T-helper 1 cell treated with Interleukin-12 subunit alpha and Interleukin-12 subunit beta and Interleukin-4 antibody, amounts not matched to agents 30 μg/mL and 1 μg/mL, for 36 hours (primary cell): ENCODE measurements at regions not wholly inside any gene's neighbourhood (a gene's known extent, or its start where the extent isn't known, plus 50 kb on each side); places are given as distances from the start of the nearest gene placed in this dataset.

Experiments used
- H3K27ac Mint-ChIP-seq: one replicate; pipeline ENCODE4 v1.8.0; 2021; ENCODE audit warnings: mild to moderate bottlenecking, mixed read lengths
- H3K27me3 Mint-ChIP-seq: one replicate; pipeline ENCODE4 v1.8.0; 2021; ENCODE audit warnings: low read depth, mixed read lengths
- H3K36me3 Mint-ChIP-seq: one replicate; pipeline ENCODE4 v1.8.0; 2021; ENCODE audit warnings: low read depth, mixed read lengths
- H3K4me1 Mint-ChIP-seq: one replicate; pipeline ENCODE4 v1.8.0; 2021; ENCODE audit warnings: low read depth, mixed read lengths
- H3K4me3 Mint-ChIP-seq: one replicate; pipeline ENCODE4 v1.8.0; 2021; ENCODE audit warnings: mild to moderate bottlenecking, moderate library complexity, mixed read lengths
- H3K9me3 Mint-ChIP-seq: one replicate; pipeline ENCODE4 v1.8.0; 2021; ENCODE audit warnings: mixed read lengths

DNA sequence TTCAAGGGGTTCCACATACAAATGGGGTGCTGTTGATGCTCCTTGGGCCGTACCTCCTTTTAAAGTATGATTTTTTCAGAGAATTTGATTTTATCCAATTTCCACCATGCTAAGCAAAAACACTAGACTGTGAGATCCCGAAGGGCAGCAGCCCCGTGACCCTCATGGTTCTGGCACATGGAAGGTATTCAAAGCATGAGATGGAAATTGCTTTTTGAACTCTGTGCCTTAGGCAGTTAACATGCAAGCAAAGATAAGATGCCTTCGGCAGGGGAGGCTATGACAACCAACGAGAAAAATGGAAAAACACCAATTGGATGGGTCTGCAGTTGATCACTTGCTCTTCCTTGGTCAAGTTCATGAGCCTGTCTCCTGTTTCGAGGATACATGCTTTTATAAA, 120.8 kb upstream of the DIO3 start:
- Mint-ChIP-seq H3K9me3 (peaks cover 8% of the 10 kb centered on the region), H3K27me3 (peaks cover 87% of the 10 kb centered on the region), H3K36me3 (no peaks in the 10 kb centered on the region), H3K4me3 (no peak overlapping the region), H3K4me1 (peaks cover 14% of the 10 kb centered on the region), H3K27ac (no peak overlapping the region)

DNA sequence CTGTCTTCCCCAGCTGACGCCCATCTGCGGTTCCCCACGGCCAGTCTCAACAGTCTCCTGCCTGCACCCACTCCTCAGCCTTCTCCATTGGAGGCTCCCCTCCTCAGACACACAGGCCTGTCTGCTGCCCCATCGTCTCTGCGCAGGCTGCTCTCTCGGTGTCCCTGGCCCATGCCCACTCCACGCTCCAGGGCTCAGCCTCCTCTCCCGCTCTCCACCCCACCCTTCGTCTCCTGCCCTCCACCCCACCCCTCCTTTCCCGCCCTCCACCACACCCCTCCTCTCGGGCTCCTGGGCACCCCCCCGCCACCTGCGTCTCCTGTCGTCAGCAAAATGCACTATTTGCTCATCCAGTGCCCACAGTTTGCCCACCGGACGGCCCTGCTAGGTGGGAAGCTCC, 119.6 kb upstream of the DIO3 start:
- Mint-ChIP-seq H3K4me1 (peaks cover 14% of the 10 kb centered on the region), H3K9me3 (peaks cover 8% of the 10 kb centered on the region), H3K4me3 (no peak overlapping the region), H3K27ac (no peak overlapping the region), H3K27me3 (peaks cover 87% of the 10 kb centered on the region), H3K36me3 (no peaks in the 10 kb centered on the region)

DNA sequence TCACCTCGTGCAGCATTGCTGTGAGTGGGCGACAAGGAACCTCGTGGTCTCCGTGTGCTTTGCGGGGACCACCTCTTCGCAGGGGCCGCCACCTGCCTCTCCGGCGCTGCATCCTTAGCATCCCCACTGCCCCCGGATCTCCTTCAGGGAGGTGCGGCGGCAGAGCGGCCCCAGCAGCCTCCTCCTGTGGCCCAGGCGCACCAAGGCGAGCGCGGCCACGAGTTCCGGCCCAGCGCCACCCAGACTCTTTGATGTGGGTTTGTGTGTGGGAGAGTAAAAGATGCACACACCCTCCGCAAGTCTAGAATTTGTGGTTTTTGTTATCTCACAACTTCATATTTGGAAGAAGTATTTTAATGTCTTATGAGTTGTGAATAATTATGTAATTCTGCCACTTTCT, 118.8 kb upstream of the DIO3 start:
- peaks cover 89% of the 10 kb centered on the region for H3K27me3 Mint-ChIP-seq
- peak overlapping the region; percentile 53 for H3K27ac Mint-ChIP-seq
- H3K9me3 Mint-ChIP-seq: peaks cover 8% of the 10 kb centered on the region
- H3K4me3 Mint-ChIP-seq: no peak overlapping the region
- H3K4me1 Mint-ChIP-seq: peaks cover 14% of the 10 kb centered on the region
- no peaks in the 10 kb centered on the region for H3K36me3 Mint-ChIP-seq

DNA sequence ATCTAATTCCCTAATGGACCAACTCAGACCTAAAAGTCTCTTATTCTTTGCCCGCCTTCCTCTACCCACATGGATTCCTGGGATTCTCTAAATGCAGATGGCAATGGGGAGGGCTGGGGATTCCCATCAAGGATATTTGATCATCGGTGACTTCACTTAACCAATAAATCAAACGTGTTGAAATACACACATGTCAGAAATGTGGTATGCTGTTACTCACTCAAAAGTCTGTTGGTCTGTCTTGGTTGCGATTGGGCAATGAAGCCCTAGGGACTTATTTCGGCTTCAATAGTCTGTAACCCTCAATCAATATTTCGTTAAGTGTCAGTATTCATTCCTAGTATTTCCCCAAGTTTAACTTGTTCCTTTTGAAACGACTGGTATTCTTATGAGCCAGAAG, 117.2 kb upstream of the DIO3 start:
- H3K27me3 Mint-ChIP-seq: peaks cover 88% of the 10 kb centered on the region
- H3K36me3 Mint-ChIP-seq: no peaks in the 10 kb centered on the region
- H3K27ac Mint-ChIP-seq: no peak overlapping the region
- H3K9me3 Mint-ChIP-seq: peaks cover 8% of the 10 kb centered on the region
- H3K4me3 Mint-ChIP-seq: no peak overlapping the region
- H3K4me1 Mint-ChIP-seq: peaks cover 14% of the 10 kb centered on the region

DNA sequence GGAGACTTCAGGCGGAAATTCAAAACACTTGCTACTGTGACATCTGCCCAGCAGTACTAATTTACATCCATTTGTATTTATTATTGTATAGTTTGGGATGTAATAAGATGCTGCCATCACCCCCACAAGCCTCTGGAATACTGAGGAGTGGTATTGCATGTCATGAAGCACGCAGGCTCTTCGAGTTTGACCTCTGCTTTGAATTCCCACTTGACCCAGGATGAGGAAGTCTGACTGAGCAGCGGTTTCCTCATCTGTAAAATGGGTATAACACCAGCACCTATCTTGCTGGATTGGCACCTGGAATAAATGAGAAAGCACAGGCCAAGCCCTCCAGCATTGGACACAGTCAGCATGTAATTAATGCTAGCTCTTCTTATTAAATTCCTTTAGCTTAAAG, 116.0 kb upstream of the DIO3 start:
- Mint-ChIP-seq H3K27ac (no peak overlapping the region), H3K4me3 (no peak overlapping the region), H3K27me3 (peaks cover 88% of the 10 kb centered on the region), H3K4me1 (peaks cover 14% of the 10 kb centered on the region), H3K36me3 (no peaks in the 10 kb centered on the region), H3K9me3 (peaks cover 8% of the 10 kb centered on the region)

DNA sequence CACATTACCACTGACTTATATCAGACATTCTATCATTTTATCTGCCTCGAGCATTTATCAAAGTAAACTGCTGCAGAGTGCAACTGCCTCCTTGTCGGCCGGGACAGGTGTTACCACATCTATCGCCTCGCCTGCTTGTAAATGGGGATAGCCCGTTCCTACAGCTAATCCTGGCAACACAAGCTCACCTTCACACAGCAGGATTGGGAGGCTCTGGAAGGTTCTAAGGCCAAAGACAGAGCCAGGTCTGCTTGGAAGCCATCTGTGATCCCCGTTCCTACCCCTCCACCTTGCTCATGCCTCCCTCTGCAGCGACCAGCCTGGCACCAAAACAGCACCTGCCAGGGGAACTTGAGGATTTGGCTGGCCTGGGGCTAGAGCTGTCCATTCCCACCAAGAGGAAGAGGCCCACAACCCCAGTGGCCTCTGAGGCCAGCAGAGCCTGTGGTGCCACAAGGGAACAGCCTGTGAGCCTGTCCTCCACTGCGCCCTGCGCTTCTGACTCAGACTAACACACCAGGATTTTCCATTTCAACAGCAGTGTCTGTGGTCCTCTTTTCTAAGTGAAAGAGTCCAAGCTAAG, 114.8 kb upstream of the DIO3 start:
- no peak overlapping the region for H3K4me3 Mint-ChIP-seq
- peaks cover 14% of the 10 kb centered on the region for H3K4me1 Mint-ChIP-seq
- H3K9me3 Mint-ChIP-seq: peaks cover 8% of the 10 kb centered on the region
- no peaks in the 10 kb centered on the region for H3K36me3 Mint-ChIP-seq
- no peak overlapping the region for H3K27ac Mint-ChIP-seq
- peaks cover 76% of the 10 kb centered on the region for H3K27me3 Mint-ChIP-seq

DNA sequence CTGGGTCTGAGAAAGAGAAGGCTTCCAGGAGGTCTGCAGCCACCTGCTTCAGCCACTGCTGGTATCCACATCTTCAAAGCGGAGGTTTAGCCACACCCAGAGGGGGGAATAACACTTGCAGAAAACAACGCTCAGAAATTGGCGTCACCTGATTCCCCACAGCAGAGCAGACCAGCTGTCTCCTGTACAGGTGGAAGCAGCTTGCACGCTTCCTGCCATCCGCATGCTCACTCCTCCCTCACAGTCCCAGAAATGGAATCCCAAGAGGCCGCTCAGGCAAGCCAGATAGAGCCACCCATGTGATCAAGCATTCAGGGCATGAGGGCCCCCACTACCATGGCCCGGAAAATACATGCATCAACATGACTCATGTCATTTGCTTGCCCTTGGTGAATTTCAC, 112.2 kb upstream of the DIO3 start:
- H3K27me3 Mint-ChIP-seq: peaks cover 71% of the 10 kb centered on the region
- H3K4me1 Mint-ChIP-seq: no peaks in the 10 kb centered on the region
- H3K27ac Mint-ChIP-seq: no peak overlapping the region
- no peak overlapping the region for H3K4me3 Mint-ChIP-seq
- H3K36me3 Mint-ChIP-seq: no peaks in the 10 kb centered on the region
- peaks cover 3% of the 10 kb centered on the region for H3K9me3 Mint-ChIP-seq

DNA sequence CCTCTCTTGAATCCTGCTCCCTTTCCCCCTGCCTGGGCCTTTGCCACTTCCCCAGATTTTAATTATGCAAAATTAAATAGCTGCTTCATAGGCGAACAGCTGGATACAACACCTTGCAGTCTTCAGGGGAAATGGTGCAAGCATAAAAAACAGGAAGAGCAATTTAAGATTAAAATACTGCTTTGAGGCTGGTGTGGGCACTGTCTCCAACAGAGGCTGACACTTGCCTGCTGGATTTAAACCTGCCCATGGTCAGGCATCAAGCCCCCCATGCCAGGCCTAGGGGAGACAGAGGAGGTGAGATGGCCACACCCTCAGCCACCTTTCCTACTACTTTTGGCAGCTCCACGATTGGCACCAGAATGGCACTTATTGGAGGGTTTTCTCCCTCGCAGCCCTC, 110.1 kb upstream of the DIO3 start:
- no peak overlapping the region for H3K27ac Mint-ChIP-seq
- H3K36me3 Mint-ChIP-seq: no peaks in the 10 kb centered on the region
- no peak overlapping the region for H3K4me3 Mint-ChIP-seq
- H3K27me3 Mint-ChIP-seq: peaks cover 76% of the 10 kb centered on the region
- H3K4me1 Mint-ChIP-seq: no peaks in the 10 kb centered on the region
- H3K9me3 Mint-ChIP-seq: no peaks in the 10 kb centered on the region

DNA sequence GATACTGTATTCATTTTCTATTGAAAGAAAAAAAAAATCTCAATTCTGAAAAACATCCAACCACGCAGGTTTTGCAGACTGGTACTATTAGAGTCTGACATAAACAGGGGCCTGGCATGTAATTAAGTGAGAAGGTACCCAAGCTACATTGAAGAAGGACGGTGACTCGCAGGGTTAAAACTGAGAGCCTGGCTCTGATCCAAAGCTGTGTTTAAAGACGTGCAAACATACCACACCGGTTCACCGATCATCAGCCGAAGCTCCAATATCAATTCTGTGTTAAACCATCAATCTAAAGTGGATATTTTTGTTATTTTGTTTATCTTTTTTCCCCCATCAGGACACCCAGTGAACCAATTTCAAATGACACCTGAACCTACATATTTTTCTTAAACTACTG, 108.1 kb upstream of the DIO3 start:
- Mint-ChIP-seq H3K9me3 (no peaks in the 10 kb centered on the region), H3K27me3 (peaks cover 68% of the 10 kb centered on the region), H3K36me3 (no peaks in the 10 kb centered on the region)

DNA sequence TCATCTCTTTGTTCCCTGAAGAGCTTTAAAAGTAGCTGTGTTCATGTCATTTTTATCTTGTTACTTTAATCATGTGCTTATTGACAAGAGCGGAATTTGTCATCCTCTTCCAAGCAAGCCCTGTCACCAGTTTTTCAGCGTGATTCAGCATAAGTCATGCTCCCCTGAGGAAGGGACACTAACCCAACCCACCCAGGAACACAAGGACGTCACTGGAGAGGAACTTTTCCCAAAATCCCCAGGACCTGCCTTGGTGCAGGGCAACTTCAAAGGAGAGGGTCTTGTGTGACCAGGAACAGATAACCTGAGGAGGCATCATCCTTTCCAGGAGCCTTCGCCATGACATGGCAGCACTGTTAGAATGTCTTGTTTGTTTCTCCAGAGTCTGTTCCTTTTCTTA, 107.1 kb upstream of the DIO3 start:
- Mint-ChIP-seq H3K27ac (no peak overlapping the region), H3K9me3 (no peaks in the 10 kb centered on the region), H3K27me3 (peaks cover 61% of the 10 kb centered on the region), H3K4me3 (no peak overlapping the region), H3K36me3 (no peaks in the 10 kb centered on the region), H3K4me1 (no peaks in the 10 kb centered on the region)

More for the DNA sequence above, 108.1 kb upstream of the DIO3 start:
- no peak overlapping the region for H3K27ac Mint-ChIP-seq
- no peak overlapping the region for H3K4me3 Mint-ChIP-seq
- no peaks in the 10 kb centered on the region for H3K4me1 Mint-ChIP-seq

DNA sequence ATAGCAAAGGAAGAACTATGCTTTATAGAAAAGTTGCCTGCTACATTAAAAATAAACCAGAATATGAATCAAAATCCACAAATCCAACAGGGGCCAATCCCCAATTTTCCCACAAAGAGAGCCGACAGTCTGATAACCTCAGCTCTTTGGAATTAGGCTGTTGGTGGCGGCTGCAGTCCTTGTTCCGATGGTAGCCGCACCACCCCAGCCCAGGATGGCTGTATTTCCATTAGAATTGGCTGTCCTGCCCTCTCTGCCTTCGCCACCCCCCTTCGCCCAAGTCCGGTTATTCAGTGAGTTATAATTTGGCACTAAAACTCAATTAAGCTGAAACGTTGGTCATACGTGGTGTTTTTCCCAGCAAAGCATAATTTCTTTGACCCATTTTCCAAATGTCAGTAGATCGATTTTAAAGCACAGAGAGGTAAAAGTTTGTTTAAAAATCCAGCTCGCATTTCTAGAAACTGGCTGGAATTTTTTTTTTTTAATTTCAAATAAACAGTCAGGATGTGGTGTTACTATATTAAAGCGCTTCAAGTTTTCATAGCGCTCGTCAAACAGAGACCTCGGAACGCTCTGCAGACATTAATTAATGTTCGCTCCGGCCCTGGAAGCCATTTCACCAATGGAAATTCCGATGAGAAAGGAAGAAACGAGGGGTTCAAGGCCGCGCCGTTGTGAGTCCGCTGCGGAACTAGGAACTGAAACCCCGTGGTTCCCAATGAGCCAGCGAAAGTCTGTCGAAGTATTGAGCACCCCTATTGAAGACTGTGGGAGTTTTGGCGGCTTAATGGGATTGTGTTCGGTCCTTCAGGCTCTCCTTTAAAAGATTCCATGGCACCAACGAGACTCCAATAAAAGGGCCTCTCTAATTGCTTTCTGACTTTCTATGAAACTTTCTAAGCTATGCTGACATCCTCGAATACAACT, 104.8 kb upstream of the DIO3 start:
- H3K9me3 Mint-ChIP-seq: no peaks in the 10 kb centered on the region
- H3K36me3 Mint-ChIP-seq: no peaks in the 10 kb centered on the region
- no peak overlapping the region for H3K4me3 Mint-ChIP-seq
- no peak overlapping the region for H3K27ac Mint-ChIP-seq
- H3K4me1 Mint-ChIP-seq: no peaks in the 10 kb centered on the region
- peaks cover 70% of the 10 kb centered on the region for H3K27me3 Mint-ChIP-seq

DNA sequence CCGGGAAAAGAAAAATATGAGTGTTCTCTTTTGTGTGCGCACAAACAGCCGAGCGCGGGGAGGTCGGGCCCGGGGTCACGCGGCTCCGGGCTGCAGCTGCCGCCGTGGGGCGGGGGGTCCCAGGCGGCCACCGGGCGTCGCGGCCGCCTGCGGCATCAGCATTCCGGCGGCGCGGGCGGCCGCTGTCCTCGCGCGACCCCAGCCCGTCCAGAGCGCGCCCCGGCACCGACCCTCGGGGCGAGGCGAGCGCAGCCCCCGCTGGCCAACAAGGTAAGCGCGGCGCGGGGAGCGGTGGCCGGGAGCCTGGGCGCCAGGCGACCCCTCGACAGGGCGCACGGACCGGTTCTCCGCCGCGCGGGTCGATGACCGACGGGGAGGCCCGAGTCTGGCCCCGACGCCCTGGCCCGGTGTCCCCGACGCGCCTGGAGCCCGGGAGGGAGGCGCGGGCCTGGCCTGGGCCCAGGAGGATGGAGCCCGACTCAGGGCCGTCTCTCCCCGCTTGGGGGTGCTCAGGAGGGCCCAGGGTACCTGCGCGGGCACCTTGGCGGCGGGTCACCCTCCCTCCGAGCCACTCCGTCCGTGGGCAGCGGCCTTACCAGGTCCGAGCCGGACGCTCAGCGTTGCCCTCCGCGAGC, 103.9 kb upstream of the DIO3 start:
- Mint-ChIP-seq H3K36me3 (no peaks in the 10 kb centered on the region), H3K27ac (no peak overlapping the region), H3K4me1 (no peaks in the 10 kb centered on the region), H3K4me3 (no peak overlapping the region), H3K27me3 (peaks cover 71% of the 10 kb centered on the region), H3K9me3 (no peaks in the 10 kb centered on the region)

DNA sequence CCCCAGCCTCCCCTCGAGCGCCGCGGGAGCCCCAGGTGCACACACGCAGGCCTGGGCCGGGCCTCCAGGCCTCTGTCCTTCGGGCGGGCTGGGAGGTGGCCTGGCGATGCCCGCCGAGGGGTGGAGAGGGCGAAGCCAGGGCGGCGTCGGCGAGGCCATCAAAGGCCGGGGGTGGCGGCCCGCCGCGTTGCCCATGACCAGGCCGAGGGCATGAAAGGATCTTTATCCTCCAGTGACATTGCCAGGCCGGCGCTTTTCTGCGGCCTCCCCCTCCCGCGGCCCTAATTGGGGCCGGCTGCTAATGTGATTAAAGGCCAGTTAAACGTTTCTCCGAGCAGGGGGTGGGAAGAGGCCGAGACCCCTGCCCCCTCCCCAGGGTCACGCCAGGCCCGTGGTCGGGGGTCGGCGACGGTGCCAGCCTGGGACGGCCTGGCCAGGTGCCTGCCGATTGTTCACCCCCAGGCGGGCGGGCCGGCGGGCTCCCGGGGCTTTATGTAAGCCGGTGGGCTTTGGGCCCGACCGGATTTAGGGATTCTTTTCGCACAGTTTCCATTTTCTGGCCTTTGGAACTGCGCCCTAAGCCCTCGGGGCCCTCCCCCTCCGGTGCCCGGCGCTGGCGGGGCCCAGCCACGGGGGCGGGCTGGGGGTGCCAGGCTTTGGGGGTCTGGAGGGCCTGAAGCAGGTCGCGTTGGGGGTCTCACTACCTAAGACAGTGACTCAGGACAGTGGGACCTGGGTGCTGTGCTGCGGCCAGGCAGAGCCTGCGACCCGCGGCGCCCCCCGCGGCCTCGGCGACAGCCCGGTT, 103.2 kb upstream of the DIO3 start:
- Mint-ChIP-seq H3K27ac (no peak overlapping the region), H3K4me1 (no peaks in the 10 kb centered on the region), H3K27me3 (peaks cover 64% of the 10 kb centered on the region), H3K4me3 (no peak overlapping the region), H3K9me3 (no peaks in the 10 kb centered on the region), H3K36me3 (no peaks in the 10 kb centered on the region)

DNA sequence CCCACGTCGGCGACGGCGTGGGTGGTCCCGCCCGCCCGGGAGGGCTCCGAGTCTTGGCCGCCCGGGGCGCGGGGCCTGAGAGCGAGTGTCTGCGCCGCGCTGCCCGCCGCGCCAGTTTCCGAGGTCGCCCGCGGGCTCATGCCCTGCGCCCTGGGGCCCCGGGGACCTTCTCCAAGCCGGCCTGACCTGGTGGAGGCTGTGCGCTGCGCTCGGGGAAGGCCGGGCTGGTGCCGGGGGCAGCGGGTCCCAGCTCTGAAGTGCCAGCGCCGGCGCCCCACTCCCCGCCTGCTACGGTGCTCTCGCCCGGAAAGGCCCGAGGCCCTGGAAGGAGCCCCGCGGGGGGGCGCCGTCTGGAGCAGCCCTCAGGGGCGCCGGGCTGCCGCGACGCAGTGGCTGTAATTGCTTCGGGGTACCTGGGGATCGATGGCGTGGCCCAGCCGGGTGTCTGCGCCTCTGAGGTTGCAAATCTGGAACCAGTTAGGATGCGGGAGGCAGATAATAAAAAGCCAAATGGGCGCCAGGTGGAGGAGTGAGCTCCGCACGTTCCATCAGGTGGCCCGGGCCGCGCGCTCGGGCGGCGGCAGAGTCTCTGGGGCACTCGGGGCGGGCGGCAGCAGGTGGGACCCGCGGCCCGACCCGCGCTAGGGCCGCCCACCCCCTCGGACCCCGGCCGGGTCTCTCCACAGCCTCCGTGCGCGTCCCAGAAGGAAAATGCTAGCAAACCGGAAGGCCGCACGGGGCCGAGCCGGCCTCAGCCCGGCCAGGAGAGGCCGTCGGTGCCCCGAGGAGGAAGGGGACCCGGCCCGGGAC, 102.3 kb upstream of the DIO3 start:
- Mint-ChIP-seq H3K36me3 (no peaks in the 10 kb centered on the region), H3K27ac (no peak overlapping the region), H3K4me1 (no peaks in the 10 kb centered on the region), H3K27me3 (peaks cover 56% of the 10 kb centered on the region), H3K4me3 (no peak overlapping the region), H3K9me3 (no peaks in the 10 kb centered on the region)
